IPS-11a (cell line): ENCODE measurements at regions not wholly inside any gene's neighbourhood (a gene's known extent, or its start where the extent isn't known, plus 50 kb on each side); places are given as distances from the start of the nearest gene placed in this dataset.
"Not testable (repeated sequence)": the region's sequence is repeated elsewhere in the genome, so short reads cannot be mapped to it uniquely, and the experiment has no call there.

Experiments used
- H3K4me3 ChIP-seq: one replicate; pipeline ENCODE4 v1.5.1; 2013; ENCODE audit warnings: low read depth, low read length, control low read depth

DNA sequence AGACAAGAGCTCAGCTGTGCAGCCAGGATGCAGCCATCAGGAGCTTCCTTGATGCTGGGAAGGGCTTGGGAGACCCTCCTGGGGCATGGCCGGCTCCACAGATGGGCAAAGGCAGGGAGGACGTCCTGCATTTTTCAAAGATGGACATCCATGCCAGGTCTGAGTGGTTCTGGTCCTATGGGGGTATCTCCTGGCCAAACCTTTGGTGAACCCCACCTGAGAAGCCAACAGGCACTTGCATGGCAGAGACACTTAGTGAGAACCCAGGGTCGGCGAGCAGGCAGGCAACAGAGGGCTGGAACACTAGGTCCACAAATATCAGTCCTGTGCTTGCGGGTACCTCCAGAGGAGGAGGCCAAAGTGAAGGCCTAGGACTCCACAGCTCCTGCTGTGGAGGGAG is 70.0 kb downstream of the KCTD15 start:
- no peak overlapping the region for H3K4me3 ChIP-seq

GRCh38 chr19:33868076-33868735 is 71.5 kb downstream of the KCTD15 start:
- H3K4me3 ChIP-seq: no peak overlapping the region

GRCh38 chr19:33868788-33869412 is 72.2 kb downstream of the KCTD15 start:
- H3K4me3 ChIP-seq: no peak overlapping the region

- H3K4me3 ChIP-seq: not testable (repeated sequence)
Measured at GRCh38 chr19:33870298-33870932, 73.7 kb downstream of the KCTD15 start.

DNA sequence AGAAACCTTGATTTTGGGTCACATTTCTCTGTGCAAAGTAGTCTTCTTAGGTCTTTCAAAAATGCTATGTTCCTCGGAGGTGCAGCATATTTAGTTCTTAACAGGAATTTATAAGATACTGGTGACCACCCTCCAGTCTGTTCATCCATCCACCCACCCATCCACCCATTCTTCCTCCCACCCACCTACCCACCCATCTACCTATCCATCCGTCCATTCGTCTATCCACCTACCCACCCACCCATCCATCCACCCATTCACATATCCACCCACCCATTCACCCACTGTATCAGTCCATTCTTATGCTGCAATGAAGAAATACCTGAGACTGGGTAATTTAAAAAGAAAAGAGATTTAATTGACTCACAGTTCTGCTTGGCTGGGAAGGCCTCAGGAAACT is 74.9 kb downstream of the KCTD15 start:
- H3K4me3 ChIP-seq: no peak overlapping the region

GRCh38 chr19:33872445-33873320 is 76.0 kb downstream of the KCTD15 start:
- no peak overlapping the region for H3K4me3 ChIP-seq

- H3K4me3 ChIP-seq: no peak overlapping the region
Measured at GRCh38 chr19:33875071-33875470, 78.4 kb downstream of the KCTD15 start.

- H3K4me3 ChIP-seq: no peak overlapping the region
Measured at GRCh38 chr19:33876192-33876591, 79.5 kb downstream of the KCTD15 start.

DNA sequence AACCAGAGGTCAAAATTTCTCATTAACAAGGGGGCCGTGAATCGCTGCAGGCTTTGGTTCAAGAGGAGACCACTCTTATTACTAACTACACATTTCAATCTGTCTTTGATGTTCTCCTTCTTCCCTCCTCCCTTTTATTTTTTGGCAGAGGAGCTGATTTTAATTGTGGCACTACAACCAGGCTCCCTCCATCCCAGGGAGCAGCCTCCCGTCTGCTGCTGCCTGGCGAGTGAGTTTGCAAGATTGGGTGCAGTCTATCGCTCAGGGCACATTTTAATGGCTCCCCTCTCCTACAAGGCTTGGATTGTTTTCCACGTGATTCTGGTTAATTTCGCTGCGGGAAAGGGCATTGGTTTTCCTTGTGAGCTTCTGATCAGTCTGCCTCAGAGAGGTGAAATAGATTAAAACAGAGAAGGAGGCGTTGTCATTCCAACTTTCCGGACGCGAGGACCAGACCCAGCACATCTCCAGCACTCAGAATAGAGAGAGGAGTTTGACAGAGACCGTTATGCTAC is 81.4 kb downstream of the KCTD15 start:
- H3K4me3 ChIP-seq: no peak overlapping the region

- no peak overlapping the region for H3K4me3 ChIP-seq
Measured at GRCh38 chr19:33878910-33879810, 82.5 kb downstream of the KCTD15 start.

- no peak overlapping the region for H3K4me3 ChIP-seq
Measured at GRCh38 chr19:33879818-33880575, 83.3 kb downstream of the KCTD15 start.

GRCh38 chr19:33883859-33884519 is 87.3 kb downstream of the KCTD15 start:
- H3K4me3 ChIP-seq: no peak overlapping the region

DNA sequence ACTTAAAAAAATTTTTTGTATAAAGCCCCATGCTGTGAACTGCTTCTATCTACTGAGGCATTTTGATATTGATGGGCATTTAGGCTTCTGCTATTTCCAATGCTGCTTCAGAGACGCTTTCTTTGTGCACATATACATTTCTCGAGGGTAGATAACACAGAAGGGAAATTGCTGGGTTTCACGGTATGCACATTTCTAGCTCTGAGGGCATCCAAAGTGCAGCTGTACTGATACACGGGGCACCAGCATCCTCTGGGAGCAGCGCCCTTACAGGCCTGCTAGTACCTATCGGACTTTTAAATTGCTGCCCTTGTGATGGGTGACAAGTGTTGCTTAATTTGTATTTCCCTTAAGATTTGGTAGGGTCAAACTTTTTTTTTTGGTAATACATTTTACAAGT is 88.6 kb downstream of the KCTD15 start:
- no peak overlapping the region for H3K4me3 ChIP-seq

DNA sequence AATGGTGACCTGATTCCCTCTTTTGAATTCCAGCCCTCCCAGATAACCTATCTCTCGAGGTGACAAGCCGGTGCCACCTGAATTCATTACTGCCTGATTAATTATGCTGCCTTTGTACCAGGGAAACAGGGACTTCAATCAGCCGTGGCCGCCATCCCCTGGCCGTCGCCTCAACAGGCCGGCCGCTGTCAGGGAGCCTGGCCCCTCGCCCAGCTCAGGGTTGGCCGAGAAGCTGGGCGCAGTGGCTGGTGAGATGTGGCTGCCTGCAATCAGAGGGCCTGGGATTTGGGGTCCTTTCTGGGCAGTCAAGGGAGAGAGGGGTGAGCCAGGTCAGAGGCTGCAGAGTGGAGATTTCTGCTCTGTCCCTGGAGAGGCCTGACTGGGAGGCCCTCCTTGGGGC is 91.2 kb downstream of the KCTD15 start:
- H3K4me3 ChIP-seq: no peak overlapping the region

DNA sequence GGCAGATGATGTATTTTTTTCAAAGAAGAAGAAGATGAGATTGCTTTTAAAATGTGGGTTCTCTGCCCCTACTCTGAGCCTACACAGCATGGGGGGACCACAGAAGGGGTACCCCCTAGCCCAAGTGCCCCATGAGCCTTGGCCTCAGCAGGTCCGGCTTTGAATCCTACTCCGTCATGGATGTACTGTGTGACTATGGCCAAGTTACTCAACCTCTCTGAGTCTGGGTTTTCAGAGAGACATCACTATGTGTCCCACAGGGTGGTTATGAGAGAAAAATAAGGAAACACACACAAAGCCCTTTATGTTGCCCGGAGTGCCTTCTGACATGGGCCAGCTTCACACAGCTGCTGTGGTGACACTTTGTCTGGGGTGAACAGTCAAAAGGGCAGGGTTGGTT is 92.0 kb downstream of the KCTD15 start:
- no peak overlapping the region for H3K4me3 ChIP-seq

DNA sequence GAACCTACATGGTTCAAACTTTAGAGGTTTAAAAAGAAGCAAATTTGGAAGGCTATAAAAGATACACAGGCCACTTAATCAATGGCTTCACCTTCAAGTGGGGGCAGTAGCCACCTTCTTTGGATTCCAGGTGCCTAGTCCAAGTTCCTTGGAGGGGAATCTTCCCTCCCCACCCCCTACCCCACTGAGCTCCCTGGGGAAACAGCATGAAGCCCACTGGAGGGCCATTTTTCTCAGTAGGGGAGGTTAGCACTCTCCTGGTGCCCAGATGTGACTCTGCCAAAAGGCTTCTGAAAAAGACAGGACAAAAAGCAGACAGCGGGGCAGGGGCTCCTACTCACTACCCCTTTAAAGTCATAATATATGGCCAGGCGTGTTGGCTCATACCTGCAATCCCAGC is 93.9 kb downstream of the KCTD15 start:
- no peak overlapping the region for H3K4me3 ChIP-seq

DNA sequence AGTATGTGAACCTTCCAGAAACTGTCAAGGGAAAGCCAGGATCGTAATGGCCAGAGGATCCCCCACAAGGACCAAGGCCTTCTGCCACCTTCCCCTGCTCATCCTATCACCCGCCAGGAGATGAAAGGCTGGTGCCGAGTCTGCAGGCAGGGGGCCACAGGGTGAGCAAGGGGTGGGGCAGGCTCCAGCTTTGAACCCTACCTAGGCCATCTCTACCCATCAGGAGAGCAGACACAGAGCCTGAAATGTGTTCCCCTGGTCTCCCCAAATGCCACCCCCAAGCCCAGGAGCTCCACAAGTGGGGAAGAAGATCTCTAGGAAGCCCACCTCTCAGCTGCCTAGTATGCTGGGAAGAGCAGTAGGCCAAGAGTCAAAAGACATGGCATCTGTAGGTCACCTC is 95.1 kb downstream of the KCTD15 start:
- no peak overlapping the region for H3K4me3 ChIP-seq

- no peak overlapping the region for H3K4me3 ChIP-seq
Measured at GRCh38 chr19:33894787-33895186, 98.1 kb downstream of the KCTD15 start.

- H3K4me3 ChIP-seq: no peak overlapping the region
Measured at GRCh38 chr19:33895366-33895765, 98.7 kb downstream of the KCTD15 start.
